H9 (cell line): ENCODE measurements at regions not wholly inside any gene's neighbourhood (a gene's known extent, or its start where the extent isn't known, plus 50 kb on each side); places are given as distances from the start of the nearest gene placed in this dataset.

Source experiments
- DNase-seq: peaks from one replicate; pipeline ENCODE4 v3.0.0-alpha.2; 2017
- H2AFZ ChIP-seq: one replicate; pipeline ENCODE4 v1.6.1; 2013; ENCODE audit warnings: mild to moderate bottlenecking, low read length, control low read depth, moderate library complexity
- H2AK5ac ChIP-seq: 2 replicates; pipeline ENCODE4 v1.6.1; 2013; ENCODE audit warnings: low read length, control low read depth, mixed read lengths; ENCODE audit not compliant: insufficient read length
- H2BK120ac ChIP-seq: one replicate; pipeline ENCODE4 v1.6.1; 2013; ENCODE audit warnings: low read depth, mild to moderate bottlenecking, low read length, control low read depth, inconsistent platforms; ENCODE audit not compliant: poor library complexity, severe bottlenecking
- H2BK12ac ChIP-seq: 2 replicates; pipeline ENCODE4 v1.6.1; 2013; ENCODE audit warnings: low read length, control low read depth, mixed read lengths, low read depth; ENCODE audit not compliant: insufficient read length
- H2BK15ac ChIP-seq: 2 replicates; pipeline ENCODE4 v1.6.1; 2013; ENCODE audit warnings: low read depth, low read length, control low read depth
- H2BK20ac ChIP-seq: one replicate; pipeline ENCODE4 v1.6.1; 2013; ENCODE audit warnings: low read depth, mild to moderate bottlenecking, low read length, control low read depth, inconsistent platforms; ENCODE audit not compliant: poor library complexity, severe bottlenecking
- H2BK5ac ChIP-seq: 2 replicates; pipeline ENCODE4 v1.6.1; 2013; ENCODE audit warnings: low read length, control low read depth, mixed read lengths; ENCODE audit not compliant: insufficient read length
- H3K14ac ChIP-seq: 2 replicates; pipeline ENCODE4 v1.6.1; 2013; ENCODE audit warnings: low read length, control low read depth; ENCODE audit not compliant: insufficient read depth
- H3K18ac ChIP-seq: 2 replicates; pipeline ENCODE4 v1.6.1; 2013; ENCODE audit warnings: low read depth, mild to moderate bottlenecking, mixed read lengths, low read length, control low read depth; ENCODE audit not compliant: insufficient read length
- H3K23ac ChIP-seq: 2 replicates; pipeline ENCODE4 v1.6.1; 2013; ENCODE audit warnings: low read length, control low read depth, mixed read lengths, low read depth; ENCODE audit not compliant: insufficient read length
- H3K23me2 ChIP-seq: 2 replicates; pipeline ENCODE4 v1.6.1; 2013; ENCODE audit warnings: low read depth, mild to moderate bottlenecking, mixed read lengths, low read length, control low read depth; ENCODE audit not compliant: insufficient read length, poor library complexity, severe bottlenecking
- H3K27ac ChIP-seq: 2 replicates; pipeline ENCODE4 v1.5.1; 2013; ENCODE audit warnings: low read length, control low read depth, mixed read lengths, low read depth; ENCODE audit not compliant: insufficient read length
- H3K27me3 ChIP-seq: 2 replicates; pipeline ENCODE4 v1.6.1; 2013; ENCODE audit warnings: low read length, control low read depth, inconsistent platforms; ENCODE audit not compliant: insufficient read depth
- H3K4ac ChIP-seq: 2 replicates; pipeline ENCODE4 v1.6.1; 2013; ENCODE audit warnings: low read depth, mild to moderate bottlenecking, control low read depth, inconsistent platforms, low read length, moderate library complexity
- H3K4me1 ChIP-seq: 2 replicates; pipeline ENCODE4 v1.6.1; 2013; ENCODE audit warnings: low read length, control low read depth, inconsistent platforms; ENCODE audit not compliant: insufficient read depth
- H3K4me2 ChIP-seq: 2 replicates; pipeline ENCODE4 v1.6.1; 2013; ENCODE audit warnings: low read length, control low read depth, mixed read lengths; ENCODE audit not compliant: insufficient read length, insufficient read depth
- H3K56ac ChIP-seq: 2 replicates; pipeline ENCODE4 v1.6.1; 2013; ENCODE audit warnings: low read depth, mild to moderate bottlenecking, mixed read lengths, low read length, control low read depth; ENCODE audit not compliant: insufficient read length
- H3K79me1 ChIP-seq: 2 replicates; pipeline ENCODE4 v1.6.1; 2013; ENCODE audit warnings: low read depth, mild to moderate bottlenecking, moderate library complexity, low read length, control low read depth, inconsistent platforms; ENCODE audit not compliant: insufficient read depth, poor library complexity, severe bottlenecking
- H3K79me2 ChIP-seq: 2 replicates; pipeline ENCODE4 v1.6.1; 2013; ENCODE audit warnings: low read length, control low read depth, inconsistent platforms; ENCODE audit not compliant: insufficient read depth
- H3K9ac ChIP-seq: 2 replicates; pipeline ENCODE4 v1.6.1; 2013; ENCODE audit warnings: low read length, control low read depth, mixed read lengths; ENCODE audit not compliant: insufficient read length; ENCODE audit errors: extremely low read depth
- H3K9me3 ChIP-seq: one replicate; pipeline ENCODE4 v1.6.1; 2013; ENCODE audit warnings: low read depth, low read length, inconsistent platforms; ENCODE audit not compliant: control insufficient read depth
- H3T11ph ChIP-seq: one replicate; pipeline ENCODE4 v1.6.1; 2013; ENCODE audit warnings: mild to moderate bottlenecking, low read length, control low read depth, inconsistent platforms
- H4K20me1 ChIP-seq: one replicate; pipeline ENCODE4 v1.6.1; 2013; ENCODE audit not compliant: control insufficient read depth, insufficient read length, insufficient read depth
- H4K5ac ChIP-seq: 2 replicates; pipeline ENCODE4 v1.6.1; 2013; ENCODE audit warnings: low read depth, mild to moderate bottlenecking, mixed read lengths, low read length, control low read depth; ENCODE audit not compliant: insufficient read length
- H4K8ac ChIP-seq: replicated peaks from 2 replicates; pipeline ENCODE4 v1.6.1; 2013; ENCODE audit warnings: low read length, control low read depth, mixed read lengths, low read depth; ENCODE audit not compliant: insufficient read length
- H4K91ac ChIP-seq: 2 replicates; pipeline ENCODE4 v1.6.1; 2013; ENCODE audit warnings: low read depth, mild to moderate bottlenecking, moderate library complexity, mixed read lengths, low read length, control low read depth; ENCODE audit not compliant: insufficient read length
- H3K27ac Mint-ChIP-seq, 3 experiments: 2 replicates in 2 of 3; 3 replicates in 1 of 3; pipeline ENCODE4 v1.8.0; 2020 to 2021; ENCODE audit warnings: mixed read lengths in 3 of 3, mild to moderate bottlenecking in 1 of 3, moderate library complexity in 1 of 3
- H3K27me3 Mint-ChIP-seq: 2 replicates; pipeline ENCODE4 v1.8.0; 2021; ENCODE audit warnings: low read depth, mild to moderate bottlenecking, moderate library complexity, mixed read lengths
- H3K36me3 Mint-ChIP-seq, 3 experiments: 2 replicates in 2 of 3; 3 replicates in 1 of 3; pipeline ENCODE4 v1.8.0; 2020 to 2021; ENCODE audit warnings: low read depth in 3 of 3, mixed read lengths in 3 of 3; ENCODE audit not compliant: insufficient read depth in 1 of 3
- H3K4me1 Mint-ChIP-seq, 2 experiments: 2 replicates each; pipeline ENCODE4 v1.8.0; 2020; ENCODE audit warnings: mixed read lengths in 2 of 2
- H3K4me3 Mint-ChIP-seq, 2 experiments: 2 replicates in 1 of 2; 3 replicates in 1 of 2; pipeline ENCODE4 v1.8.0; 2020 to 2021; ENCODE audit warnings: mild to moderate bottlenecking in 2 of 2, mixed read lengths in 2 of 2, moderate library complexity in 1 of 2
- H3K9me3 Mint-ChIP-seq, 2 experiments: 2 replicates in 1 of 2; 3 replicates in 1 of 2; pipeline ENCODE4 v1.8.0; 2020; ENCODE audit warnings: mild to moderate bottlenecking in 2 of 2, mixed read lengths in 2 of 2, moderate library complexity in 1 of 2
- CTCF ChIP-seq: fragments of 200-600 bp; sonication (generic); conservative IDR thresholded peaks from 3 replicates; pipeline ENCODE4 v1.8.0; 2021; ENCODE audit warnings: antibody characterized with exemption, mild to moderate bottlenecking
- WGBS: extraction: QIAGEN DNeasy Blood & Tissue Kit; methylation state at CpG from one replicate; pipeline ENCODE4 v1.1.7; 2013; ENCODE audit warnings: missing lambda C conversion rate, low lambda C conversion rate, mixed read lengths; ENCODE audit not compliant: insufficient read length; ENCODE audit errors: extremely low coverage; 5-methylcytosine and 5-hydroxymethylcytosine counted together

- Histone ChIP-seq H3K79me2 (no peaks in the 10 kb centered on the region), H2BK12ac (no peak overlapping the region), H4K91ac (no peak overlapping the region), H2BK5ac (no peak overlapping the region), H2BK120ac (no peak overlapping the region), H3K14ac (no peak overlapping the region), H3K4me2 (no peak overlapping the region), H3K9me3 (peaks cover 16% of the 10 kb centered on the region), H3K23me2 (no peaks in the 10 kb centered on the region), H2AK5ac (no peak overlapping the region), H3K27me3 (no peaks in the 10 kb centered on the region), H3K27ac (no peak overlapping the region), H3K4ac (no peak overlapping the region), H3K9ac (no peak overlapping the region), H3T11ph (no peak overlapping the region), H3K18ac (no peak overlapping the region), H3K56ac (no peak overlapping the region), H3K23ac (no peak overlapping the region), H3K79me1 (no peaks in the 10 kb centered on the region), H2BK15ac (no peak overlapping the region), H2BK20ac (no peak overlapping the region), H4K20me1 (no peaks in the 10 kb centered on the region), H3K4me1 (no peaks in the 10 kb centered on the region), H2AFZ (no peak overlapping the region), H4K8ac (no peak overlapping the region), H4K5ac (no peak overlapping the region)
- H3K36me3 Mint-ChIP-seq = peaks cover 0 to 5% (median 0%) of the 10 kb centered on the region in 3 experiments; a peak in 4 of 7 replicates
- no peaks in the 10 kb centered on the region for H3K4me1 Mint-ChIP-seq
- H3K27me3 Mint-ChIP-seq = no peaks in the 10 kb centered on the region
- H3K27ac Mint-ChIP-seq = no peak overlapping the region
- WGBS = no CpG with 5 or more reads among the region's 7 CpGs
- H3K9me3 Mint-ChIP-seq = peaks cover 41 to 87% of the 10 kb centered on the region in 2 experiments
- DNase-seq = peak; percentile 36
- no peak overlapping the region for H3K4me3 Mint-ChIP-seq
- TF ChIP-seq CTCF = no peak
These were observed 675.2 kb upstream of the FRG1 start for GRCh38 chr4:189265515-189265914.
